GM21619 (cell line): ENCODE measurements at regions not wholly inside any gene's neighbourhood (a gene's known extent, or its start where the extent isn't known, plus 50 kb on each side); places are given as distances from the start of the nearest gene placed in this dataset.

Experiments
- ATAC-seq: cut with Tn5 transposase; IDR thresholded peaks from one replicate; pipeline ENCODE4 v1.9.1; 2021; ENCODE audit not compliant: unreplicated experiment

DNA sequence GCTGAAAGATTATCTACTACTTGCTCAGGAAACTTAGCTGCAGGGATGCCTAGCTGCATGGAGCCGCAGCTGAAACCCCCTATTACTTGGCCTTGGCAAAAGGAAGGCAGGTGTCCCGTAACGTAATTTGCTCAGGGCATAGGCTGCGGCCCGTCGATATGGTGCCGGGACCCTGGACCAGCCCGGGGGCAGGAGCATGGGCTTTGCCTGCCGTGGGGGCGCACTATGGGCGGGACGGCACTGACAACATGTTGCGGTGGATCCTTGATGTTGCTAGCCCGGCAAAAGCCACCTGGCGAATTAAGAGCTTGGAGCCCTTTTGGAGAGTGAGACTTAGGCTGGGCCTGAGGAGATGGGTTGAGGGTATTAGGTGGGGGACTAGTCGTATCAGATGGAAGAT, 1551.2 kb downstream of the AACS start:
- no peak for ATAC-seq

DNA sequence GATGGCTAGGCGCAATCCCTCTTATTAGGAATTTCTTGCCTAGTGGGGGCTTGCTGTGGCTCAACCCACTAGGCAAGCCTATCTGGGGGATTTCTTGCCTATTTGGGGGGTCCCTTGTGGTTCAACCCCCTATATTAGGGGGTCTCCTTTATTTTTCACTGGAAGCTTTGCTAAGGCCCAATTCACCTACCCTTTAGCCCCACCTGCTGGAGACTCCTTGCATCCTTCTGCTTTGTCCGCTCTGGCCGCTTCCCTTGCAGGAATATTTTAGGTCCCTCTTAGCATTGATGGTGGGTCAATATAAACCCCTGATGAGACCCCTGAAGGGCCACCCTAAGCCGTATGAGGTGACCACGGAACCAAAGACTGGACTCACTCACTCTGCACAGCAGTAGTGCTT, 1552.1 kb downstream of the AACS start:
- ATAC-seq, result no peak

DNA sequence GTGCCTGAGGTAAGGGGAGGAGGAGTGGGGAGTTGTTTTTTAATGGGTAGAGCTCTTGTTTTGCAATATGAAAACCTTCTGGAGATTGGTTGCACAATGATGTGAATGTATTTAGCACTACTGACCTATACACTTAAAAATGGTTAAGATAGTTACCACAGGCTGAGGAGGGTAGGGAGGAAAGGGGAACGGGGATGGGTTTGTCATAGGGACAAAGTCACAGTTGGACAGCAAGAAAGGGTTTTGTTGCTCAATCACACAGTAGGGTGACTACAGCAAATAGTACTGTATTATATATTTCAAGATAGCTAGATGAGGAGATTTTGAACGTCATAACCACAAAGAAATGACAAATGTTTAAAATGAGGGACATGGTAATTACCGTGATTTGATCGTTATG, 1562.4 kb downstream of the AACS start:
- no peak for ATAC-seq

DNA sequence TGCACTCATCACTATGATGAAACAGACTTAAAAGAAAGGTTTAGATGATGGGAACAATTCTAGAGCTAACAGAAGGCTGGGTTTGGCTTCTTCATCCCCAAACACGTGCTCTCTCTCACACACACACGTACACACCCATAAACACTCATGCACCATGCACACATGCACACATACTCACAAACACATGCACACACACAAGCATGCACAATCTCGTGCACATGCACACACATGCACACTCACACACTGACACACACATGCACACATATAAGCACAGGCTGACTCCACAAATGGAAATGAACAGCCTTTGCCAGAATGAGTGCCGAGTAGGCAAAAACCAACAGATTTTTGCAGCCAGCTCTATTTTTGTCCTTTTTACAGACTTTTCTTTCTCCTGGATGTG, 1571.6 kb downstream of the AACS start:
- ATAC-seq, result no peak

DNA sequence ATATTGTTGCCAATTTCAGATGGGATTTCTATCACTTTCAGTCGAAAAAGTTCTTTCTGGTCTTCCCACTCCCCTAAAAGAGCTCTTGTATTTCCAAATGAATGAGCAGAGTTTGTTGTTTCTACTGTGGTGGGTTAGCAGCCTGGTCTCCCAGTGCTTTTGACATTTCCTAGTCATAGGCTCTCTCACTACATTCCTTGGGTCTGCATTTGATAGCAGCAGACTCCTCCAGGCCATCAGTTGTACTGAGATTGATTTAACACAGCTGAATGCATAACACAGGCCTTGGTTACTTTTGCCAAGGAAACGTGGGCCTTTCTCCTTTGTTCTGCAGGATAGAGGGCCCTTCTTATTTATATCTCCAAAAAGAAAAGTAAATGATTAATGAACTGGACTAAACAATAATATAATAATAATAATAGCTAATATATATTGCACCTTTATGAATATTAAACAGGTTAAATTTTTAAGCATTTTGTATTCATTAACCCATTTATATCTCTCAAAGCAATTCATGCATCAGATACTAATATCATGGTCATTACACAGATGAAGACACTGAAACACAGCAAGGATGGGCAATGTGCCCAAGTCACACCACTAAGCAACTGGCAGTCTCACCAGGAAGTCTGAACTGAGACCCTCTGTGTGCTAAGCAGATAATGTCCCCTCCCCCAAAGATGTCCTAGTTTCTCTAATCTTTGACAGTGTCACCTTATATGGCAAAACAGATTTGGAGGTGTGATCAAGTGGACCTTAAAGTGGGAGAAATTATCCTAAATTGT, 1579.2 kb downstream of the AACS start:
- no peak for ATAC-seq

DNA sequence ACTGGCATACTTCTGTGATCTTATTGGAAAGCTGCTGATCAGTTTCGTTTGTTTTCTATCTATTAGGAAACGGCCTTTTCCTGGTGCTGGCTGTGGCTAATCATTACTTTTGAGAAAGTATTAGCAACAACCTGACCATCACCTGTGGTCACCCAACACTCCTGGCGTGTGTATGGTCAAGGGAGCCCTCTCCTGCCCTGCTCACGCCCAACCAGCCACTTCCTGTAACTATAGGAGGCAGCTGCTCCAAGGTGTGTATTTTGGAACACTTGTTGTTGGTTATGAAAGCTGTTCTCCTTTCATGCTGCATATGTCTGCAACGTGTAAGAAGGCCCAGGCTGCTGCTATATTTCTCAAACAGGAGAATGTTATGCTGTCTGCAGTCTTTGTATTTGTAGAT, 1582.8 kb downstream of the AACS start:
- ATAC-seq, result no peak

DNA sequence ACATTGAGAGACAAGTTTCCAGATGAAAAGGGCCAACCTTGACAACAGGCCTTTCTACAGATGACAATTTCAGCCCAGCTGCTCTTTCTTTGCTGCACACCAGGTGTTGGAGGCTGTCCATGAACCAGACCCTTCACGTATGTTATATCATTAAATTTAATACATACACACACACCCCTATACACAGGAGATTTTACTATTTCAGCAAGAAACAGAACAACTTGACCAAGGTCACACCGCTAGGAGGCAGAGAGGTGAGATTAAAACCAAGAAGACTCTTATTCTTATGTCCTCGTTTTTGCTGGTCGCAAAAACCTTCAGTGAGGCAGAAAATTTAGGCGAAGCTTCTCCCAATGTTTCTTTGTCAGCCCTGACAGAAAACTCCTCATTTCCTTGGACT, 1585.9 kb downstream of the AACS start:
- no peak for ATAC-seq

DNA sequence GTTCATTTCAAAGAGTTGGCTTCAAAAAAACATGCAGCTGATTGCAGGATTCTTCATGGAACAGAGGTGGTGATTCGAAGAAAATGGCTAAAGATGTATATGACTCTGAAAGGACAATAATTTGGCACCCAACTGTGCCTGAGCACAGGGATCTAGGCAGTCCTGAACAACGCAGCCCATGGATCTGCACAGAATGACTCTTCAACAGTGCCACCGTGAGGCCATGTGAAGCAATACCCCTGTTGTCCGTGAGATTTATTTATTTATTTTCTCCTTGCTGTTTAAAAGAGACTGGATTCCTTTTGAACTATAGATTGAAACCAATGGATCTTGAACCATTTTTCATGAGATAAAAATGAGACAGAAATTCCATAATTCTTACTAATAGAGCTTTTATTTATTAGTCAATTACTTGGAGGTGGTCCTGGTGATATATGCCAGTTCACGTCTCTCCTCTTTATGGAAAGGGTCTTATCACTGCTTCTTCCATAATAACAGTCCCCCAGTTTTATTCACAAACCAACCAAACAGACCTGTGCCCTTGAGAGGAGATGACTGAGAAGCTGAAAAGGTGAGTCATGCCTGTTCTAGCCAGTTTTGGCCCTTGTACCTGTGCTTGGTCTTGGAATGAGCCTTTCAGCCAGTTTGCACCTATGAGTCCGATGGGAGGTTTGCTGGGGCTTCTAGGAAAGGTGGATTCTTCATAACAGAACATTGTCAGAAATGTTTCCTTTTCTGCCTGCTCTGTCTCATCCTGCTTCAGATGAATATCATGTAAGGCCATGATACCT, 1598.3 kb downstream of the AACS start:
- no peak for ATAC-seq

DNA sequence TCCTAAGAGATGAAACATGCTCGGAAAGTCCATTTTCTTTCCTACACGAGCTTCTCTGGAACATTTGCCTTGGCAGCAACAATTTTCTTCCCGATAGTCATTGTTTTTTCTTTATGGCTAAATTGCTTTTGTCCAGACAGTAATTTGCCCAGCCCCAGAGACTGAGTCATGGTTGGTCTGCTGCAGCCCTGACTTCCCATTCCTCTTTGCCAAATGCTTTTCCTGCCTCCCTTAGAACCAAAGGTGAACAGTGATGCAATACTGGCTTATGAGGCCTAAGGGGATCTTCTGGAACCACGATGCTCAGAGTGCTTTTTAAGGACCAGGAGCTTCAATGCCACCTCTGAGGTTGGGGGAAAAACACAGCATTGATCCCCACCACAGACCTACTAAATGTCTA, 1599.6 kb upstream of the TMEM132C start:
- ATAC-seq, result no peak

DNA sequence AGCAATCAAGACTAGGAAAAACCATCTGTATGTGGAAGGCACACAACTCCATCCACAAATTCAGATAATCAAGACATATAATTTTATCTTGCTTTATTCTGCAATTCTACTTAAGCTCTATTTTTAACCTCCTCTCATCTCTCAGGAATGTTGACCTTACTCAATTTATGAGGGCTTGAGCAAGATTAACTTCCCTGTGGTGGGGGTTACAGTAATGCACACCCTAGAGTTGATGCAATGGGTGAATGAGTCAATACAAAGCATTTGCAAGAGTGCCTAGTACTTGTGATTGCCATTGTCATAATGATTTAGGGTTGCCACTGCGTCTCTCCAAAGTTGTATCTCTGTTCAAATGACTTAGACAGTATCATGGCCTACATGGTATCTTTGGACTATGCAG, 1598.4 kb upstream of the TMEM132C start:
- no peak for ATAC-seq

DNA sequence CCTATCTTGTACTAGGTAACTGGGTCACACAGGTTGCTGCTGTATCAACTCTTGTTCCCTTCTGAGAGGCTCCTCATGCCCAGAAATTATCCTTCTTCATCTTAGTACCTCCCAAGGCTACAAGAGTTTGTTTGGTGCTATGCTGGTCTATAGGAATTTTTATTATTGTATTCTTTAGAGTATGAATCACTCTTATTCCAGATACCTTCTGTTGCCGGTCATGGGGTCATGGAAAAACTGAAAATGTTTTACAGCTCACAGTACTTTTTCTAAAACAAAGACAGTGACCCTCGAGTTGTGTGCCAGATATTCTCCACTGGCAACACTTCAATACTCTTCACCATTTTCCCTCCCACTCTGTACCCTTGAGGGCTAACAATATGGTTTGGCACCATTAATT, 1598.0 kb upstream of the TMEM132C start:
- no peak for ATAC-seq

DNA sequence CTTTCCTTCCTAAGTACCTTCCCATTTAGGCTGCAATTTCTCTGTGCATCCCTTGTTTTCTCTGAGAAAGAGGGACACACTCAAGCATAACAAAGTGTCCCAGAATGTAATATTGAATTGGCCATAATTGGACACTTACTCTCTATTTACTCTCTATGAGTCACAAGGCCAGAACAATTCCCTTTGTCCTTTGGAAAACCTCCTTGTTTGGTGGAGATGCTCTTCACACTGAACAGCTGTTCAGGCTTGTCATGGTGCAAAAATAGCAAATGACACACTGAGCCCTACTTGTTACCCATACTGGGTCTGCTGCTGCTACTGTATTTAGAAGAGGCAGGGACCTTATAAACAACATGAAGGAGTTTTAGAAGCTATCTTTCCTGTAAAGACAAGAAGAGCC, 1590.5 kb upstream of the TMEM132C start:
- ATAC-seq, result no peak

DNA sequence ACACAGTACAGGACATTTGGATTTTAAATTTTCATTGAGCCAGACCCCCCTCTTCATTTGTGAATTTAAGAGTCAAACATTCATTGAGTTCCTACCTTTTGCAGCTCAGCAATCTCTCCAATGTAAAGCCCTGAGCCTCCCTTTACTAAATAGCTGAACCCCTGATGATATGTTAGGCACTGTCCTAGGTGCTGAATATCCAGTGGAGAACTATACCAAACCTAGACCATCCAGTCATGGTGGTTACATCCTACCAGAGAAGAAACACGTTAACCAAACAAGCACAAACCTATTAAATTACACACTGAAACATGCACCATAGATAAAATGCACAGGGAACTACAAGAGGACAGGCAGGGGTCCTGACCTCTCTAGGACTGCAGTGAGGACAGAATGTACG, 1585.3 kb upstream of the TMEM132C start:
- ATAC-seq, result no peak

DNA sequence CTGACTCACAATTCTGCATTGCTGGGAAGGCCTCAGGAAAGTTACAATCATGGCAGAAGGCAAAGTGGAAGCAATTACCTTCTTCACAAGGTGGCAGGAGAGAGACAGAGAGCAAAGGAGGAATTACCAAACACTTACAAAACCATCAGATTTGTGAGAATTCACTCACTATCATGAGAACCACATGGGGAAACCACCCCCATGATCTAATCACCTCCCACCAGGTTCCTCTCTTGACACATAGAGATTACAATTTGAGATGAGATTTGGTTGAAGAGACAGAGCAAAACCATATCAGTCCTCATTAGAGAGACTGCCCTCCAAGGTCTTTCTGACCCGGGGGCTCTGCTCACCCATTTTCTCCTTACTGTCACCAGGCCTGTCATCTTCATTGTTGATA, 1582.3 kb upstream of the TMEM132C start:
- ATAC-seq, result no peak

DNA sequence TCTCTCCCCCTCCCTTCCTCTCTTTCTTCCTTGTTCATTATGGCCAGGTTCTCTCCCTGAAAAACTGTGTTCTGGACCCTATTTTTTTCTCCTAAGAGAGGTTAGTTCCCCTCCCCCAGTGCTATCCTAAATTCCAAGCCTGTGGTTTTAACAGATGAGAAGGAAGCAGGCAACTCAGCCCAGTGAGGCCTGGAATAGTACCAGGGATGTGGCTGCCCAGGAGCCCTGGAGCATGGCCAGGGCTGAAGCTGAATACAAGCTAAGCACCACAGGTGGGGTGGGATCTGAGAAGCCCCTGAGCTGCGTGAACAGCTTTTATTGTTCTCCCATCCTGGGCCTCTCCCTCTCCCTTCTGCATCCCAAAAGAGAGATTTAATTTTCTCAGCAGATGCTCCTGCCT, 1581.3 kb upstream of the TMEM132C start:
- ATAC-seq, result no peak

DNA sequence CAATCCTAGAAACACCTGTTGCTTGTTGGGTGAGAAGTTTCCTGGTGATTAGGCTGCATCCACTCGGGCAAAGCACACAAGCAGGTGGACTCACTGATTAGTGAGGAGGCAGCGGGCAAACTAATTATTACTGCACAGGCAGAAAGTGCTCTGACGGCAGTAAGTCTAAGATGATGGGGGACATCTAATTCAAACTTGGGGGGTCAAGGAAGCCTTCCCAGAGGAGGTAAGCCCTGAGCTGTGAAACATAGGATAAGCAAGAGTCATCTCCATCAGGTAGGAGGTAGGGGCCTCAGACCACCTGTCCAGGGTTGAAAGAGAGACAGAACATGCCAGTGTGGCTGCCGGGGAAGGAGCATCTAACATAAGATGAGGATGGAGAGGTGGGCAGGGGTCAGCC, 1578.4 kb upstream of the TMEM132C start:
- ATAC-seq, result no peak

DNA sequence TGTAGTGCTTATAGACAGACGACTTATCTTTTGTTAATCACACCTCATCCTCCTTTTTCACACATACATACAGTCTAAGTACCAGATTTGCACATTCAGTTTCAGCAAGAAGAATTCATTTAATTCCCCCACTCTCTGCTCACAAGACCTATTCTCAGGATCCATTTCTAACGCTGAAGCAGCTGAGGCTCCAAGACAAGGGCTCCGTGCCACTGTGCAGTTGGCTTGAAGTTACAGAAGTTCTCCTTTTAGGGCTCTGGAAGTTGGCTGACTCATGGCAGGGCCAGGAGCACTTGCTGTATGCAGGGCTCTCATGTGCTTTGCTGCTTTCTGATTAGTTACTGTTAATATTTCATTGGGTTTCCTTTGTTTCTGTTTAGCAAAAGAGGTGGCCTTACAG, 1566.9 kb upstream of the TMEM132C start:
- no peak for ATAC-seq

DNA sequence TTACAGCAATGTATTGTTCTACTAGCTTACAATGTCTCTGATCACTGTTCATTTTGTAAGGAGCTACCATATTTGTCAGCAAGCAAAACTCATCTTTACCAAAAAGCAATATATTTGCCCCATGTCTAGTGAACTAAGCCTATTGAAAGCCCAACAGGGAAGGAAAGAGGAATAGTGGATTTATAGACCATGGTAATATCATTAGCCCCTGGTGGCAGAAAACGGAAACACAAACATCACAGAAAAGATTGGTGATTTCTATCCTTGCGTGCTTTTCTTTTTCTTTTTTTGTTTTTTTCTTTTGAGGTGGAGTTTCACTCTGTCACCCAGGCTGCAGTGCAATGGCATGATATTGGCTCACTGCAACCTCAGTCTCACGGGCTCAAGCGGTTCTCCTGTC, 1562.4 kb upstream of the TMEM132C start:
- ATAC-seq, result no peak

DNA sequence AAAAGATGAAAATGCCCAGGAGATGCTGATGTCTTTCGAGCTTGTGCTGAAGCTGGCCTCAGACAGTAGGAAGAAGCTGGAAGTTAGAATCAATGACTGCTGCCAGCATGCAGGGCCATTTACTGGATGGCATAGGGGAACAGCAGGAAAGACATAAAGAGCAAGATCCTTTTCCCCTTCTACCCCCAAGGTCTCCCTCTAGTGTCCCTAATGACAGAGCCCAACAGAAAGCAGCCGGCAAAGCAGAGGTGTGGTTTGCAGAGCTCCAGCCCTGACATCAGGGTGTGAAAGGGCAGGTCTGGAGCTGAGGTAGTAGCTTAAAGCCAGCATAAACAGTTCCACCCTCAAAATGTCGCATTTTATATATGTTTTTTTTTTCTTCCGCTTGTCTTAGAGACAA, 1560.7 kb upstream of the TMEM132C start:
- no peak for ATAC-seq

DNA sequence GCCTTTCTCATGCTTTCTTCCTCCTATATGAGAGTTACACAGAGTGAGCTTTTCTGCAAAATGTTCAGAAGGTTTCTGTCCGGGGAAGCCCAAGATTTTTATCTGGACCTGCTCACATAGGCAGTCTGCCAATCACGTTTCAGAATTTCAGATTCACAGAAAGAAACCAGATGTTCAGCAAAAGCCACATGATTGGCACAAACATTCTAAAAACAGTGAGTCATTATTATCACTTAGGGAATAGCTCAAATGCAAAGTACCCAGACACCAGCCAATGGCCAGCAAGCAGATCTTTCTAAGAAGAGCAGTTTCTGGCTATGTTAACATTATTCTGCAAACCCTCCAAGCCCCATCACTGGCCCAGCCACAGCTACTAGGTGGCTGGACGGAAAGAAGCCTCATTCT, 1558.5 kb upstream of the TMEM132C start:
- ATAC-seq, result no peak

DNA sequence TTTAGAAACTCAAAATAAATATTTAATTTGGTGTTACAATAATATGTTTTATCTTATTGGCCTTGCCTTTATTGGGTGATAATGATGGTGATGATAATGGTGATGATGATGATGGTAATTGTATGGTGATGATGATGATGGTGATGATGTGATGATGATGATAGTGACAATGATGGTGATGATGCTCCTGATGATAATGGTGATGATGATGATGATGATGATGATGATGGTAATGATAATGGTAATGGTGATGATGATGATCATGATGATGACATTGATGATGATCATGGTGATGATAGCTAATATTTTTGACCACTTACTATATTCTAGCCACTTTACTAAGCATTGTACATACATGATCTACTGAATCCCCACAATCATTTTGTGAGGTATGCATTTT, 1548.6 kb upstream of the TMEM132C start:
- ATAC-seq, result no peak

DNA sequence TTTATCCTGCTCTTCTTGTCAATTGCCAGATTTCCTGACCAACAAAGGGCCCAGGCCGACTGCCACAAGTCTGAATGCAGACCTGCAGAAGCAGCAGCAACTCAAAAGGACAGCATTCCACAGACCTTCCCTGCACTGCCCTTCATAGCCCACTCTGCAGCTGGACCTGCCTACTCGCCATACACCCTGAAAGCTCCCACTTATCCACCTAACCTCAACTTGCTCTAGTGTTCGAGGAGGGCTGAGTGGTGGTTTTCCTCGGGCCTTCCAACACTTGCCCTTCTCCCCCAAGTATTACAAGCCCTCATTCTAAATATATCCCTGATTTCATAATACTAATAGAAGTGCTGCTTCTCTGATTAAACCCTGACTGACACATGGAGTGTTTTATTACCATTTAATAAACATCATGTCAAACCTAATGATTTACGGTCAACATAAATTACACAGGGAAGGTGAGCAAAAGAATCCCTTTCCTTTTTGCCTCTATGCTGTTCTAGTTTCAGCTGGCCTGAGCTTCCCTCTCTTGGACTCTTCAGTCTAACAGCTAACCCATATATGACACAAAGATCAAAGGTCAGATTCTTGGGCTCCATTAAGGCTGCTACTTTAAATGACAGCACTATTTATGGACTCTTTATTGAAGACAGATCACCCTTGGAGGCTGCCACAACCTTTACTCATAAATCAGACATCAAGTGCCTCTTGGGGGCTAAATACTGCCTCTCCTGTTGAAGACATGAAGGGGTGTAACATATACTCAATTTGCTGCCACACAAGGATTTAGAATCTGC, 1546.9 kb upstream of the TMEM132C start:
- no peak for ATAC-seq
